GM23338 (cell line): ENCODE measurements at regions not wholly inside any gene's neighbourhood (a gene's known extent, or its start where the extent isn't known, plus 50 kb on each side); places are given as distances from the start of the nearest gene placed in this dataset.
"Not testable (repeated sequence)": the region's sequence is repeated elsewhere in the genome, so short reads cannot be mapped to it uniquely, and the experiment has no call there.

Experiments used
- ATAC-seq: fragments of 200-7000 bp; cut with Tn5 transposase; 3 replicates; pipeline ENCODE4 v1.9.1; 2020
- DNase-seq: peaks from one replicate; pipeline ENCODE4 v3.0.0-alpha.2; 2015; ENCODE audit warnings: low spot score
- H2AFZ ChIP-seq: fragments of 200-600 bp; sonication (generic); 2 replicates; pipeline ENCODE4 v1.8.0; 2016; ENCODE audit warnings: antibody characterized with exemption, mild to moderate bottlenecking, moderate library complexity
- H3F3A ChIP-seq: fragments of 200-600 bp; sonication (generic); replicated peaks from 2 replicates; pipeline ENCODE4 v1.8.0; 2017; ENCODE audit warnings: antibody characterized with exemption, mixed run types, low read depth
- H3K27ac ChIP-seq: fragments of 200-600 bp; sonication (generic); 2 replicates; pipeline ENCODE4 v1.6.1; 2016; ENCODE audit warnings: low read depth
- H3K27me3 ChIP-seq: fragments of 200-600 bp; sonication (generic); 2 replicates; pipeline ENCODE4 v1.8.0; 2016; ENCODE audit warnings: mild to moderate bottlenecking, mixed run types, moderate library complexity; ENCODE audit not compliant: insufficient read depth
- H3K36me3 ChIP-seq: fragments of 200-600 bp; sonication (generic); 2 replicates; pipeline ENCODE4 v1.8.0; 2016; ENCODE audit warnings: mild to moderate bottlenecking; ENCODE audit not compliant: insufficient read depth
- H3K4me1 ChIP-seq: fragments of 200-600 bp; sonication (generic); 2 replicates; pipeline ENCODE4 v1.8.0; 2016; ENCODE audit warnings: mild to moderate bottlenecking, moderate library complexity; ENCODE audit not compliant: insufficient read depth
- H3K4me2 ChIP-seq: fragments of 200-600 bp; sonication (generic); 2 replicates; pipeline ENCODE4 v1.7.1; 2017; ENCODE audit warnings: mixed run types
- H3K4me3 ChIP-seq: fragments of 200-600 bp; sonication (generic); 2 replicates; pipeline ENCODE4 v1.6.1; 2016; ENCODE audit warnings: mixed run types
- H3K79me2 ChIP-seq: fragments of 200-600 bp; sonication (generic); replicated peaks from 2 replicates; pipeline ENCODE4 v1.8.0; 2017; ENCODE audit warnings: mild to moderate bottlenecking; ENCODE audit not compliant: insufficient read depth
- H3K9me2 ChIP-seq: fragments of 200-600 bp; sonication (generic); 2 replicates; pipeline ENCODE4 v1.8.0; 2017; ENCODE audit not compliant: insufficient read depth
- H4K20me1 ChIP-seq: fragments of 200-600 bp; sonication (generic); replicated peaks from 2 replicates; pipeline ENCODE4 v1.8.0; 2017; ENCODE audit warnings: mild to moderate bottlenecking; ENCODE audit not compliant: insufficient read depth
- H3K27ac Mint-ChIP-seq: 2 replicates; pipeline ENCODE4 v1.8.0; 2020; ENCODE audit warnings: inconsistent platforms, mild to moderate bottlenecking, moderate library complexity, mixed read lengths
- H3K27me3 Mint-ChIP-seq: 3 replicates; pipeline ENCODE4 v1.8.0; 2022; ENCODE audit warnings: low read depth, mild to moderate bottlenecking, moderate library complexity, mixed read lengths, inconsistent platforms; ENCODE audit not compliant: insufficient read depth, poor library complexity
- H3K36me3 Mint-ChIP-seq: 3 replicates; pipeline ENCODE4 v1.8.0; 2021; ENCODE audit warnings: low read depth, mild to moderate bottlenecking, inconsistent platforms, moderate library complexity, mixed read lengths
- H3K4me1 Mint-ChIP-seq: 3 replicates; pipeline ENCODE4 v1.8.0; 2020; ENCODE audit warnings: mild to moderate bottlenecking, inconsistent platforms, mixed read lengths
- H3K4me3 Mint-ChIP-seq: 3 replicates; pipeline ENCODE4 v1.8.0; 2021; ENCODE audit warnings: moderate library complexity, mild to moderate bottlenecking, inconsistent platforms, mixed read lengths
- H3K9me3 Mint-ChIP-seq: 3 replicates; pipeline ENCODE4 v1.8.0; 2020; ENCODE audit warnings: moderate library complexity, mild to moderate bottlenecking, inconsistent platforms, mixed read lengths
- EZH2 ChIP-seq: fragments of 200-600 bp; sonication (generic); IDR thresholded peaks from one replicate; pipeline ENCODE4 v1.8.0; 2017; ENCODE audit warnings: antibody characterized with exemption, mild to moderate bottlenecking, low read depth; ENCODE audit not compliant: unreplicated experiment
- EZH2phosphoT487 ChIP-seq: fragments of 200-600 bp; sonication (generic); IDR thresholded peaks from one replicate; pipeline ENCODE4 v1.8.1; 2018; ENCODE audit warnings: antibody characterized with exemption; ENCODE audit not compliant: unreplicated experiment
- JUNB ChIP-seq: IDR thresholded peaks from one replicate; pipeline ENCODE4 v1.6.1; 2016; ENCODE audit warnings: antibody characterized with exemption; ENCODE audit not compliant: unreplicated experiment
- POLR2AphosphoS5 ChIP-seq: IDR thresholded peaks from 2 replicates; pipeline ENCODE4 v1.6.1; 2016; ENCODE audit warnings: antibody characterized with exemption, low read depth
- STAT1 ChIP-seq: IDR thresholded peaks from one replicate; pipeline ENCODE4 v1.6.1; 2016; ENCODE audit warnings: antibody characterized with exemption; ENCODE audit not compliant: unreplicated experiment
- TF ChIP-seq, protein P1 (sequence below): IDR thresholded peaks from 2 replicates; pipeline ENCODE4 v1.6.1; 2016; ENCODE audit warnings: antibody characterized with exemption

DNA sequence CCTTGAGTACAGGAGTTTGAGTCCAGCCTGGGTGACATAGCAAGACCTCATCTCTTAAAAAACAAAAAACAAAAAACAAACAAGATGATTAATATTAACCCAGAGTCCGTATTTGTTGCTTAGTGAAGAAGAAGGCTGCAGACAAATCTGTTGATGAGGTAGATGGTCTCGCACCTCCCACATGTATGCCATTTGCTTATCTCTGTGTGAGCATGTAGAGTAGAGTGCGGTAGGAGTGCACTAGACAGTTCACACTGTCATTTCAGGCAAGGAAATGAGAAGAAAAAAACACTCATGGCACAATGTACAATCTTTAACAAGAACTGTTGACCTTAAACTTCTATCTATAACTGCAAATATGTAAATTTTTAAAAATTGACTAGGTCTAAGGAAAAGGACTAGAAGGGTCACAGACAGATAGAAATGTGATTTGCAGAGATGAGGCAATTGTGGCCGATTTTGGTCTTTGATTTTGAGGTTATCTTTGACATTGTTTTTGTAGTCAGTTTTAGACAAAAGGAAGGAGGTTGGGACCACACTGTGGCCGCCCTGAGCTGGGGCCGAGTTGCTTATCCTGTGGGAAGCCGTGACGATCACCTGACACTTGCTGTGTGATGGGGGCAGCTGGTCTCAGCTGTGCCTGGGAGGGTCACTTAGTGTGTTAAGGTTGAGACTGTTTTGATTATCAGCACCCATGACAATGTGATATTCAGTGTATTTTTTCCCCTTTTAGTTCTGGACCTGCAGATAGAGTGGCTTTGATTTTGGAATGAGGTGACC is 127.2 kb downstream of the LAT start:
- not testable (repeated sequence) for H3K4me3 Mint-ChIP-seq, H2AFZ ChIP-seq

DNA sequence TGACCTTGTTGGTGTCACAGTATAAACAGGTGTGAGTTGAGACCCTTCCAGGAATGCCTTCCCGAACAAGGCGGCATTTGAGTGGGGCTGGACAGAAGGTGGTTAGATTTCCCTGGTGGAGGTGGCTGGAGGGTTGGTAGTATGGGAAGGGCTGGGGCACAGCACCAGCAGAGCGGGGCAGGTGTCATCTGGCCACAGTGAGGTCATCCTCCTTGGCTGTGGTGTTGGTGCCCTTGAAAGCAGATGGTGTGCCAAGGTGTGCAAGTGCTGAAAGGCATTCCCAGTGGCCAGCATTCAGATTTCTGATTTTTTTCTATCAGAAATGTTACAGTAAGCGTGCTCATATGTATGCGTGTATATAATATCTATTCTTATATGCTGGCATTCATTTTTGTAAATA is 126.6 kb downstream of the LAT start:
- Mint-ChIP-seq H3K27ac (no peak overlapping the region), H3K4me3 (no peak overlapping the region), H3K4me1 (peaks cover 6% of the 10 kb centered on the region; the same call in 2 of the 3 replicates), H3K9me3 (no peaks in the 10 kb centered on the region), H3K27me3 (peaks cover 11% of the 10 kb centered on the region), H3K36me3 (no peaks in the 10 kb centered on the region)
- no peak overlapping the region for H3K27ac ChIP-seq
- TF ChIP-seq, protein P1, sequence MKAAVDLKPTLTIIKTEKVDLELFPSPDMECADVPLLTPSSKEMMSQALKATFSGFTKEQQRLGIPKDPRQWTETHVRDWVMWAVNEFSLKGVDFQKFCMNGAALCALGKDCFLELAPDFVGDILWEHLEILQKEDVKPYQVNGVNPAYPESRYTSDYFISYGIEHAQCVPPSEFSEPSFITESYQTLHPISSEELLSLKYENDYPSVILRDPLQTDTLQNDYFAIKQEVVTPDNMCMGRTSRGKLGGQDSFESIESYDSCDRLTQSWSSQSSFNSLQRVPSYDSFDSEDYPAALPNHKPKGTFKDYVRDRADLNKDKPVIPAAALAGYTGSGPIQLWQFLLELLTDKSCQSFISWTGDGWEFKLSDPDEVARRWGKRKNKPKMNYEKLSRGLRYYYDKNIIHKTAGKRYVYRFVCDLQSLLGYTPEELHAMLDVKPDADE = no peak
- no peaks in the 10 kb centered on the region for H3F3A ChIP-seq
- no peaks in the 10 kb centered on the region for H4K20me1 ChIP-seq
- DNase-seq (no peak), ATAC-seq (no peak)
- no peaks in the 10 kb centered on the region for H3K27me3 ChIP-seq
- no peak overlapping the region for H3K4me3 ChIP-seq
- H3K9me2 ChIP-seq = no peaks in the 10 kb centered on the region
- H2AFZ ChIP-seq = no peak overlapping the region
- no peaks in the 10 kb centered on the region for H3K36me3 ChIP-seq
- no peaks in the 10 kb centered on the region for H3K4me1 ChIP-seq
- no peak overlapping the region for H3K4me2 ChIP-seq
- no peaks in the 10 kb centered on the region for H3K79me2 ChIP-seq

More for the DNA sequence above, 127.2 kb downstream of the LAT start:
- not testable (repeated sequence) for H3K9me3 Mint-ChIP-seq, H3K27ac Mint-ChIP-seq, H3K27me3 ChIP-seq, H3K27me3 Mint-ChIP-seq, H3K4me1 Mint-ChIP-seq, H3K4me2 ChIP-seq, H3F3A ChIP-seq, H3K79me2 ChIP-seq, H4K20me1 ChIP-seq, ATAC-seq, H3K27ac ChIP-seq, H3K36me3 Mint-ChIP-seq, H3K4me1 ChIP-seq, H3K9me2 ChIP-seq, H3K4me3 ChIP-seq, DNase-seq, H3K36me3 ChIP-seq

DNA sequence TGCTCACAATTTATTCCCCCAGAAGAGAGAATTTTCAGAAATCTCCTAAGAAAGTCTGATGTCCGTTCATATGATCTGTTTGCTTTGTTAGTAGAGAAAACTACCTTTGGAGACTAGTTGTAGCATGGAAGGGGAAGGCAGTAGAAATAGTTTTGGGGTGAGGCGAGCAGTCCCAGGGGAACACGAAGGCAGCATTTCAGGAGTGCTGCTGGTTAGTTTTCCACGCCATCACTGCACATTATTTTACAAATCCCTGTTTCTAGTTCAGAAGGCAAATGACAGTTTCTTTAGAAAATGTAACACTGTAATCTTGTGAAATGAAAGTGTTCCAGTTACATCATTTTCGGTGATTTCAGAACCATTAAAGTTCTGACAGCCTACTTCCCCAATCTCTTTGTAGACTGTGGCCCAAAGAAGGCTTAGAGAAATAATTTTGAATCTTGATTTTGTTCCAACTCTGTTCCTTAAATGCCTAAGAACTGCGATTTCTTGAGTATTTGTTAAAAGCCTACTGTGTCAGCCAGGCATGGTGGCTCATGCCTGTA is 123.8 kb downstream of the LAT start:
- not testable (repeated sequence) for H2AFZ ChIP-seq, H3K9me3 Mint-ChIP-seq, H3K27ac ChIP-seq, DNase-seq, H4K20me1 ChIP-seq, H3K4me3 ChIP-seq, H3K4me3 Mint-ChIP-seq, H3K4me1 ChIP-seq, H3K36me3 Mint-ChIP-seq, H3K4me1 Mint-ChIP-seq, H3K27ac Mint-ChIP-seq, H3K79me2 ChIP-seq, H3K36me3 ChIP-seq, H3K9me2 ChIP-seq, H3K4me2 ChIP-seq, H3F3A ChIP-seq, H3K27me3 ChIP-seq, ATAC-seq
- peaks cover 11% of the 10 kb centered on the region for H3K27me3 Mint-ChIP-seq

DNA sequence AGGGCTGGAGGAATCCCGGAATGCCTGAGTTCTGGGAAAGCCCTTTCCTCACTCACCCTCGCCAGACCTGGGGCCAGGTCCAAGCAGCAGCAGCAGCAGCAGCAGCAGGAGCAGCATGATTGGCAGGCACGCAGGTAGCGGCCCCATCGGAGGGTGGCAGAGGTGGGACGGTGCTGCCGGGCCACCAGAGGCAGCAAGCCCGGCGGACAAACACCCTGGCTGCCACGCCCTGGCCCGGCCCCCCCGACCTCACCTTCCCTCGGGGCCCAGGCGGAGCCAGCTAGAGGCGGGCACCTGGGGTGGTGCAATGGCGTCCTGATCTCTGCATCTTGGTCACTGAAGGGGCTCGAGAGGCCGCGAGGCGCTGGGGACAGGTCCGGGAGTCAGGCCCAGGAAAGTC is 122.4 kb downstream of the LAT start:
- Histone ChIP-seq H3K4me1 (no peaks in the 10 kb centered on the region), H3F3A (no peaks in the 10 kb centered on the region), H3K27me3 (no peaks in the 10 kb centered on the region), H4K20me1 (no peaks in the 10 kb centered on the region), H3K9me2 (no peaks in the 10 kb centered on the region), H3K36me3 (no peaks in the 10 kb centered on the region), H3K27ac (no peak overlapping the region), H3K79me2 (no peaks in the 10 kb centered on the region), H2AFZ (peak overlapping the region; percentile 72; the same call in 1 of the 2 replicates), H3K4me3 (peak overlapping the region; percentile 58), H3K4me2 (peak overlapping the region; percentile 81)
- Mint-ChIP-seq H3K27me3 (peaks cover 11% of the 10 kb centered on the region), H3K4me1 (no peaks in the 10 kb centered on the region; the same call in 2 of the 3 replicates), H3K4me3 (peak overlapping the region; percentile 84), H3K9me3 (no peaks in the 10 kb centered on the region), H3K27ac (no peak overlapping the region; the same call in 1 of the 2 replicates), H3K36me3 (no peaks in the 10 kb centered on the region)
- ATAC-seq = peak; percentile 95
- peak; percentile 68 for DNase-seq
- no peak for TF ChIP-seq EZH2phosphoT487
- no peak for TF ChIP-seq STAT1
- no peak for TF ChIP-seq EZH2
- TF ChIP-seq JUNB = no peak
- TF ChIP-seq POLR2AphosphoS5 = peak; percentile 38; the same call in 1 of the 2 replicates

DNA sequence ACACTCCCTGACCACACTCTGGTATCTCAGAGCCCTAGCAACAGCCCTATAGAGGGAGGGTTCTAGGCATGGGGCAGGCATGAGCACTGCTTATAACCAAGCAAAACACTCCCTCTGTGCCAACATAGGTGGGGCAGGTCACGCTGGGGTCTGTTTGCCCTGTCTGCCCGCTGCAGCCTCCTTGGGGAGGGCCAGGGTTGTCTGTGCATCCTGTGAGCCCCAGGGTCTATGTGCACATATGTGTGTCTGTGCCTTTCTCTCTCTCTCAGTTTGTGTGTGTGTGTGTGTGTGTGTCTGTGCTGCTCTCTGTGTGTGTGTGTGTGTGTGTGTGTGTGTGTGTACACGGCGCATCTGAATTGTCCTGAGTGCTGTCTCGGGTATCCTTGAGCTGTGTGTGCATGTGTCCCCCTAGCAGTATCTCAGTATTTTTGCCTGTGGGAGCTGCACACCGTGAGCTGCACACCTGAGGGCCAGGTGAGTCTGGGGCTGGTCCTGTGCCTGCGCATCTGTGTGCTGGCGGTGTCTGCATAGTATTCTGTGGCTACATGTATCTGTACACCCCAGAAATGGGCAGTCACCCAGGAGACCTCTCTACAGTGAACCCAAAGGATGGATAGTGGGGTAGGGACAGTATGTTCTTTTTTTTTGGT is 121.5 kb downstream of the LAT start:
- not testable (repeated sequence) for H3K9me2 ChIP-seq, H3K79me2 ChIP-seq, H3K27me3 ChIP-seq, H3K27ac Mint-ChIP-seq, H3K36me3 ChIP-seq, H3K4me1 Mint-ChIP-seq, H3F3A ChIP-seq, H3K4me1 ChIP-seq, ATAC-seq, DNase-seq, H4K20me1 ChIP-seq, H3K27ac ChIP-seq, H3K36me3 Mint-ChIP-seq, H3K9me3 Mint-ChIP-seq, H2AFZ ChIP-seq
- peak overlapping the region; percentile 58 for H3K4me3 ChIP-seq
- H3K4me3 Mint-ChIP-seq = peak overlapping the region; percentile 84
- H3K27me3 Mint-ChIP-seq = peaks cover 11% of the 10 kb centered on the region
- peak overlapping the region; percentile 81 for H3K4me2 ChIP-seq
